K562 (cell line): ENCODE measurements at regions not wholly inside any gene's neighbourhood (a gene's known extent, or its start where the extent isn't known, plus 50 kb on each side); places are given as distances from the start of the nearest gene placed in this dataset.

Experiments used
- ATAC-seq: fragments of 200-7000 bp; cut with Tn5 transposase; 3 replicates; pipeline ENCODE4 v1.9.1; 2020; ENCODE audit warnings: moderate library complexity
- BruUV-seq: library from RNA; stranded (reverse); fragments of 400-500 nt; replicated peaks from 2 replicates; lab custom pipeline; 2021; lab: Mats Ljungman, UMichigan
- CTCF ChIA-PET: fragments of 300-600 bp; formaldehyde crosslinking; extraction: SDS; loops from one replicate; lab custom pipeline; 2021; ENCODE audit warnings: low intra/inter-chr PET ratio; lab: Yijun Ruan, JAX
- POLR2A ChIA-PET: fragments of 300-600, 350-650 bp; sonication (Branson Sonifier 250); formaldehyde crosslinking; extraction: SDS; loops from one replicate; lab custom pipeline; 2021; ENCODE audit warnings: antibody characterized with exemption, inconsistent platforms; lab: Yijun Ruan, JAX
- DNase-seq, 4 experiments: peaks; one replicate each; pipeline versions ENCODE4 v3.0.0 to v3.0.0-alpha.2; 2011 to 2018; ENCODE audit warnings: low spot score in 3 of 4, mixed read lengths in 3 of 4; ENCODE audit errors: extremely low read depth in 1 of 4
- FAIRE-seq: peaks from 2 replicates; lab custom pipeline; 2011; peaks lifted over from hg19 to GRCh38; lab: Jason Lieb, UNC
- H2AFZ ChIP-seq: 2 replicates; pipeline ENCODE4 v1.6.0; 2011; ENCODE audit warnings: low read depth, low read length, control low read depth, inconsistent platforms
- H3K27ac ChIP-seq: fragments of 200-600 bp; 3 replicates; pipeline ENCODE4 v1.8.0; 2011; ENCODE audit warnings: low read depth, mild to moderate bottlenecking, control low read depth, inconsistent platforms, low read length, moderate library complexity, mixed read lengths; ENCODE audit errors: extremely low read depth
- H3K27me3 ChIP-seq, 2 experiments: fragments of 300-600 bp in 1 of 2; 2 replicates in 1 of 2; 3 replicates in 1 of 2; pipeline versions ENCODE4 v1.6.0 to v1.8.0; 2011; ENCODE audit warnings: inconsistent platforms in 2 of 2, low read length in 2 of 2, mild to moderate bottlenecking in 1 of 2, mixed read lengths in 1 of 2, moderate library complexity in 1 of 2; ENCODE audit not compliant: control insufficient read depth in 2 of 2, insufficient read depth in 2 of 2
- H3K36me3 ChIP-seq: fragments of 300-600 bp; 3 replicates; pipeline ENCODE4 v1.8.0; 2011; ENCODE audit warnings: mild to moderate bottlenecking, low read length, inconsistent platforms; ENCODE audit not compliant: control insufficient read depth, insufficient read depth
- H3K4me1 ChIP-seq, 2 experiments: fragments of 200-600 bp in 1 of 2; replicated peaks in 1 of 2; 2 replicates in 1 of 2; 3 replicates in 1 of 2; pipeline versions ENCODE4 v1.5.1 to v1.8.0; 2011; ENCODE audit warnings: inconsistent platforms in 2 of 2, low read length in 2 of 2, mild to moderate bottlenecking in 1 of 2, mixed read lengths in 1 of 2, moderate library complexity in 1 of 2; ENCODE audit not compliant: control insufficient read depth in 2 of 2, insufficient read depth in 2 of 2
- H3K4me2 ChIP-seq: 2 replicates; pipeline ENCODE4 v1.6.1; 2011; ENCODE audit warnings: low read length, control low read depth, inconsistent platforms, mixed read lengths; ENCODE audit not compliant: insufficient read depth
- H3K4me3 ChIP-seq: fragments of 200-600 bp; sonication (generic), shearing (Covaris generic); 2 replicates; pipeline ENCODE4 v1.5.1; 2016; ENCODE audit warnings: control low read depth, inconsistent platforms
- H3K79me2 ChIP-seq: fragments of 200-600 bp; 3 replicates; pipeline ENCODE4 v1.8.0; 2011; ENCODE audit warnings: low read length, inconsistent platforms; ENCODE audit not compliant: control insufficient read depth, insufficient read depth
- H3K9ac ChIP-seq, 2 experiments: 2 replicates each; pipeline versions ENCODE4 v1.6.0 to v1.6.1; 2011; ENCODE audit warnings: low read depth in 2 of 2, low read length in 2 of 2, control low read depth in 1 of 2, inconsistent platforms in 1 of 2, mild to moderate bottlenecking in 1 of 2, mixed read lengths in 1 of 2; ENCODE audit not compliant: insufficient read depth in 1 of 2
- H3K9me1 ChIP-seq: one replicate; pipeline ENCODE4 v1.6.0; 2011; ENCODE audit warnings: inconsistent platforms, mild to moderate bottlenecking, low read length, moderate library complexity; ENCODE audit not compliant: control insufficient read depth, insufficient read depth
- H3K9me3 ChIP-seq: replicated peaks from 2 replicates; pipeline ENCODE4 v1.5.1; 2011; ENCODE audit warnings: low read depth, low read length, inconsistent platforms; ENCODE audit not compliant: control insufficient read depth, insufficient read depth
- H4K20me1 ChIP-seq: replicated peaks from 2 replicates; pipeline ENCODE4 v1.6.1; 2011; ENCODE audit warnings: low read length, inconsistent platforms, mixed read lengths; ENCODE audit not compliant: control insufficient read depth, insufficient read depth
- DMBX1 ChIP-seq: fragments of 250-450 bp; sonication (Bioruptor Pico); IDR thresholded peaks from 2 replicates; pipeline ENCODE4 v1.8.0; 2022; ENCODE audit warnings: inconsistent platforms, mild to moderate bottlenecking, moderate library complexity, borderline replicate concordance
- JUN ChIP-seq, 2 experiments: sonication (generic) in 1 of 2; formaldehyde crosslinking in 1 of 2; IDR thresholded peaks; 2 replicates each; pipeline versions ENCODE4 v1.6.1 to v1.8.0; 2012 to 2022; ENCODE audit warnings: borderline replicate concordance in 2 of 2, mild to moderate bottlenecking in 2 of 2, improper control_type of control experiment in 1 of 2, low read depth in 1 of 2, low read length in 1 of 2, missing genetic modification reagents in 1 of 2
- TAF9B ChIP-seq: fragments of 450-650 bp; IDR thresholded peaks from 2 replicates; pipeline ENCODE4 v1.6.1; 2018; ENCODE audit warnings: mild to moderate bottlenecking; ENCODE audit not compliant: partially characterized antibody
- YY1 ChIP-seq, 3 experiments: IDR thresholded peaks; 2 replicates each; pipeline ENCODE4 v1.6.1; 2011; ENCODE audit warnings: low read length in 2 of 3, mild to moderate bottlenecking in 2 of 3, moderate library complexity in 2 of 3, borderline replicate concordance in 1 of 3, control low read depth in 1 of 3, low read depth in 1 of 3; ENCODE audit not compliant: insufficient read depth in 3 of 3, insufficient replicate concordance in 2 of 3, control insufficient read depth in 1 of 3, insufficient read length in 1 of 3; ENCODE audit errors: extremely low read depth in 1 of 3
- WGBS: fragments of 100-300 bp; shearing (Covaris generic); methylation state at CpG from one replicate; pipeline ENCODE4 v1.1.6; 2016; ENCODE audit warnings: low coverage, mixed read lengths; ENCODE audit not compliant: insufficient coverage; ENCODE audit errors: missing lambda C conversion rate; 5-methylcytosine and 5-hydroxymethylcytosine counted together
- in situ Hi-C: fragments of 300-500 bp; cut with MboI; formaldehyde crosslinking; loops from 4 replicates; pipeline ENCODE4 v1.15.0; 2018; ENCODE audit warnings: inconsistent platforms, mixed read lengths
- intact Hi-C: fragments of 100-400 bp; cut with micrococcal nuclease; formaldehyde crosslinking; loops from 2 replicates; pipeline ENCODE4 v1.14.2; 2022
- TF ChIP-seq, protein P1 (sequence below): IDR thresholded peaks from 3 replicates; pipeline ENCODE4 v1.6.1; 2011; ENCODE audit warnings: borderline replicate concordance, mild to moderate bottlenecking, moderate library complexity; ENCODE audit not compliant: insufficient read length; ENCODE audit errors: extremely low read depth

DNA sequence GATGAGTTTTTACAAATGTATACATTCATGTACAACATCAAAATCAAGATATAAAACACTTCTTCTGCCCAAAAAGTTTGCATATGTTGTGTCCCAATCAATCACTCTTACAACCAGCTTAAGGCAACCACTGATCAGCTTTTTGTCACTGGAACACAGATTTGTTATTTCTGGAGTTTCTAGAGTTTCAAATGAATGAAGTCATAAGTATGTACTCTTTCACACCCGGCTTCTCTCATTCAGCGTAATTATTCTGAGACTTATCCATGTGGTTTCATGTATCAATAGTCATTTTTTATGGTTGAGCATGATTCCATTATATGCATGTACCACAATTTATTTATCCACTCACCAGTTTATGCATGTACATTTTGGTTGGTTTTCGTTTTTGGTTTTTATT lies 53.0 kb upstream of the CORO2B start:
- no peak for ATAC-seq
- H3K4me2 ChIP-seq = no peak overlapping the region
- FAIRE-seq = no peak
- no peak overlapping the region for H3K9ac ChIP-seq
- intact Hi-C loops = no loop called here
- no peaks in the 10 kb centered on the region for H3K36me3 ChIP-seq
- in situ Hi-C loops = no loop called here
- H3K4me3 ChIP-seq = no peak overlapping the region
- H4K20me1 ChIP-seq = no peaks in the 10 kb centered on the region
- TF ChIP-seq, protein P1, sequence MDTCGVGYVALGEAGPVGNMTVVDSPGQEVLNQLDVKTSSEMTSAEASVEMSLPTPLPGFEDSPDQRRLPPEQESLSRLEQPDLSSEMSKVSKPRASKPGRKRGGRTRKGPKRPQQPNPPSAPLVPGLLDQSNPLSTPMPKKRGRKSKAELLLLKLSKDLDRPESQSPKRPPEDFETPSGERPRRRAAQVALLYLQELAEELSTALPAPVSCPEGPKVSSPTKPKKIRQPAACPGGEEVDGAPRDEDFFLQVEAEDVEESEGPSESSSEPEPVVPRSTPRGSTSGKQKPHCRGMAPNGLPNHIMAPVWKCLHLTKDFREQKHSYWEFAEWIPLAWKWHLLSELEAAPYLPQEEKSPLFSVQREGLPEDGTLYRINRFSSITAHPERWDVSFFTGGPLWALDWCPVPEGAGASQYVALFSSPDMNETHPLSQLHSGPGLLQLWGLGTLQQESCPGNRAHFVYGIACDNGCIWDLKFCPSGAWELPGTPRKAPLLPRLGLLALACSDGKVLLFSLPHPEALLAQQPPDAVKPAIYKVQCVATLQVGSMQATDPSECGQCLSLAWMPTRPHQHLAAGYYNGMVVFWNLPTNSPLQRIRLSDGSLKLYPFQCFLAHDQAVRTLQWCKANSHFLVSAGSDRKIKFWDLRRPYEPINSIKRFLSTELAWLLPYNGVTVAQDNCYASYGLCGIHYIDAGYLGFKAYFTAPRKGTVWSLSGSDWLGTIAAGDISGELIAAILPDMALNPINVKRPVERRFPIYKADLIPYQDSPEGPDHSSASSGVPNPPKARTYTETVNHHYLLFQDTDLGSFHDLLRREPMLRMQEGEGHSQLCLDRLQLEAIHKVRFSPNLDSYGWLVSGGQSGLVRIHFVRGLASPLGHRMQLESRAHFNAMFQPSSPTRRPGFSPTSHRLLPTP = no peak
- TF ChIP-seq JUN (IDR thresholded peaks at IDR 0.05; ENCODE audit: borderline replicate concordance, low read depth, low read length) = no peak
- no peak for TF ChIP-seq JUN (CRISPR knock-in tag; IDR thresholded peaks at IDR 0.05; ENCODE audit: borderline replicate concordance)
- TF ChIP-seq YY1 (IDR thresholded peaks at IDR 0.05; ENCODE audit: borderline replicate concordance in 1 of 3, control insufficient read depth in 1 of 3, extremely low read depth in 1 of 3, insufficient read depth in 3 of 3, insufficient read length in 1 of 3, insufficient replicate concordance in 2 of 3, low read depth in 1 of 3, low read length in 2 of 3) = no peak
- no peak for TF ChIP-seq TAF9B
- TF ChIP-seq DMBX1 (CRISPR knock-in tag) = no peak
- no peak for DNase-seq
- CTCF ChIA-PET = no interaction called here
- H3K27ac ChIP-seq = no peak overlapping the region
- no peaks in the 10 kb centered on the region for H3K9me1 ChIP-seq
- no peaks in the 10 kb centered on the region for H3K4me1 ChIP-seq
- WGBS = 0% methylated on average over 3 of the region's 3 CpGs
- no peaks in the 10 kb centered on the region for H3K79me2 ChIP-seq
- no peaks in the 10 kb centered on the region; a peak in 1 of 5 replicates for H3K27me3 ChIP-seq
- BruUV-seq = no TSS peak
- POLR2A ChIA-PET = interaction anchor here (0.6 to 1.1 kb wide), 4 partner anchors 8 to 928 kb away, joined by 3 to 6 read pairs (median 4); no protein-coding TSS in a partner anchor
- no peak overlapping the region for H2AFZ ChIP-seq
- H3K9me3 ChIP-seq = no peaks in the 10 kb centered on the region
